ENCODE measurements at regions not wholly inside any gene's neighbourhood (a gene's known extent, or its start where the extent isn't known, plus 50 kb on each side); places are given as distances from the start of the nearest gene placed in this dataset.

- Histone ChIP-seq H3K27ac (replicated peaks) (no peak overlapping the region), H3K4me3 (replicated peaks; ENCODE audit: insufficient read depth, low read length) (no peak overlapping the region), H3K27me3 (ENCODE audit: insufficient read depth, poor library complexity, severe bottlenecking) (no peaks in the 10 kb centered on the region)
- TF ChIP-seq SPI1 (IDR thresholded peaks at IDR 0.05; ENCODE audit: borderline replicate concordance, low read depth) (no peak), POLR2AphosphoS5 (IDR thresholded peaks at IDR 0.05; ENCODE audit: low read depth) (no peak), CTCF (IDR thresholded peaks at IDR 0.05; ENCODE audit: insufficient read depth, low read length) (no peak), REST (IDR thresholded peaks at IDR 0.05; ENCODE audit: insufficient replicate concordance, low read depth) (no peak), GABPA (IDR thresholded peaks at IDR 0.05; ENCODE audit: low read depth) (no peak)
- DNase-seq (ENCODE audit: low read depth in 1 of 2, low spot score in 1 of 2): no peak
These were observed 248.2 kb downstream of the SKAP2 start for GRCh38 chr7:26616235-26616634.

- H3K4me3 ChIP-seq (replicated peaks; ENCODE audit: insufficient read depth, low read length): no peak overlapping the region
- H3K27me3 ChIP-seq (ENCODE audit: insufficient read depth, poor library complexity, severe bottlenecking): no peaks in the 10 kb centered on the region
- H3K27ac ChIP-seq (replicated peaks): no peak overlapping the region
- DNase-seq (ENCODE audit: low read depth in 1 of 2, low spot score in 1 of 2): no peak
- TF ChIP-seq REST (IDR thresholded peaks at IDR 0.05; ENCODE audit: insufficient replicate concordance, low read depth) (no peak), CTCF (IDR thresholded peaks at IDR 0.05; ENCODE audit: insufficient read depth, low read length) (no peak), GABPA (IDR thresholded peaks at IDR 0.05; ENCODE audit: low read depth) (no peak), SPI1 (IDR thresholded peaks at IDR 0.05; ENCODE audit: borderline replicate concordance, low read depth) (no peak), POLR2AphosphoS5 (IDR thresholded peaks at IDR 0.05; ENCODE audit: low read depth) (no peak)
These were observed 247.3 kb downstream of the SKAP2 start for GRCh38 chr7:26617066-26617465.

All from HL-60 (cell line).